PC-9 (cell line): ENCODE measurements at regions not wholly inside any gene's neighbourhood (a gene's known extent, or its start where the extent isn't known, plus 50 kb on each side); places are given as distances from the start of the nearest gene placed in this dataset.

Experiments
- BruUV-seq: library from RNA; stranded (reverse); fragments of 400-500 nt; replicated peaks from 2 replicates; lab custom pipeline; 2021; lab: Mats Ljungman, UMichigan
- CTCF ChIA-PET: fragments of 300-600 bp; sonication (Branson Sonifier 250); formaldehyde crosslinking; loops from one replicate; lab custom pipeline; 2022; ENCODE audit warnings: antibody characterized with exemption; lab: Charles Lee
- POLR2A ChIA-PET: fragments of 300-600 bp; sonication (Branson Sonifier 250); formaldehyde crosslinking; loops from one replicate; lab custom pipeline; 2022; ENCODE audit warnings: antibody characterized with exemption; ENCODE audit not compliant: unreplicated experiment; lab: Charles Lee
- DNase-seq, 2 experiments: peaks; one replicate each; pipeline versions ENCODE4 v3.0.0 to v3.0.0-alpha.2; 2015 to 2022; ENCODE audit warnings: mixed read lengths in 1 of 2
- H2AFZ ChIP-seq: fragments of 200-600 bp; sonication (generic); 2 replicates; pipeline ENCODE4 v1.8.1; 2017; ENCODE audit warnings: antibody characterized with exemption
- H3F3A ChIP-seq: fragments of 200-600 bp; sonication (generic); 2 replicates; pipeline ENCODE4 v1.8.1; 2017; ENCODE audit warnings: antibody characterized with exemption, mild to moderate bottlenecking, low read depth; ENCODE audit not compliant: insufficient read depth
- H3K27ac ChIP-seq: fragments of 200-600 bp; sonication (generic); 2 replicates; pipeline ENCODE4 v1.6.1; 2016; ENCODE audit warnings: mixed run types
- H3K27me3 ChIP-seq: fragments of 200-600 bp; sonication (generic); 2 replicates; pipeline ENCODE4 v1.6.1; 2016; ENCODE audit warnings: low read depth, mixed run types; ENCODE audit not compliant: insufficient read depth
- H3K36me3 ChIP-seq: fragments of 200-600 bp; sonication (generic); 2 replicates; pipeline ENCODE4 v1.6.1; 2016; ENCODE audit warnings: low read depth, mixed run types
- H3K4me1 ChIP-seq: fragments of 200-600 bp; sonication (generic); replicated peaks from 2 replicates; pipeline ENCODE4 v1.6.1; 2016; ENCODE audit warnings: mixed run types; ENCODE audit not compliant: insufficient read depth
- H3K4me2 ChIP-seq: fragments of 200-600 bp; sonication (generic); 2 replicates; pipeline ENCODE4 v1.6.1; 2017; ENCODE audit warnings: mixed run types
- H3K4me3 ChIP-seq: fragments of 200-600 bp; sonication (generic); 2 replicates; pipeline ENCODE4 v1.6.1; 2016; ENCODE audit warnings: mixed run types
- H3K79me2 ChIP-seq: fragments of 200-600 bp; sonication (generic); 2 replicates; pipeline ENCODE4 v1.6.1; 2017; ENCODE audit warnings: low read depth, mixed run types
- H3K9me2 ChIP-seq: fragments of 200-600 bp; sonication (generic); 2 replicates; pipeline ENCODE4 v1.8.1; 2017; ENCODE audit warnings: mild to moderate bottlenecking; ENCODE audit not compliant: insufficient read depth
- H3K9me3 ChIP-seq: fragments of 200-600 bp; sonication (generic); 2 replicates; pipeline ENCODE4 v1.8.1; 2016; ENCODE audit warnings: low read depth; ENCODE audit not compliant: insufficient read depth
- H4K20me1 ChIP-seq: fragments of 200-600 bp; sonication (generic); 2 replicates; pipeline ENCODE4 v1.8.1; 2017; ENCODE audit not compliant: insufficient read depth
- EZH2 ChIP-seq: fragments of 200-600 bp; sonication (generic); IDR thresholded peaks from 2 replicates; pipeline ENCODE4 v1.8.0; 2017; ENCODE audit warnings: antibody characterized with exemption, low read depth
- intact Hi-C: fragments of 100-400 bp; cut with micrococcal nuclease; formaldehyde crosslinking; loops from one replicate; pipeline ENCODE4 v1.10.0; 2022; ENCODE audit not compliant: unreplicated experiment
- TF ChIP-seq, protein P1 (sequence below): fragments of 200-600 bp; sonication (generic); conservative IDR thresholded peaks from 2 replicates; pipeline ENCODE4 v1.6.1; 2017; ENCODE audit warnings: mixed run types, antibody characterized with exemption, mild to moderate bottlenecking, moderate library complexity

GRCh38 chr16:73433731-73434307 lies 385.9 kb upstream of the ZFHX3 start:
- POLR2A ChIA-PET: no interaction called here
- H3K4me2 ChIP-seq: no peak overlapping the region
- intact Hi-C loops: no loop called here
- H3K27ac ChIP-seq: no peak overlapping the region
- H4K20me1 ChIP-seq: no peaks in the 10 kb centered on the region
- no peaks in the 10 kb centered on the region for H3K36me3 ChIP-seq
- H3K79me2 ChIP-seq: no peaks in the 10 kb centered on the region
- no peak for DNase-seq
- no peaks in the 10 kb centered on the region for H3F3A ChIP-seq
- H3K27me3 ChIP-seq: peaks cover 95% of the 10 kb centered on the region
- H3K4me1 ChIP-seq: no peaks in the 10 kb centered on the region
- no peak for TF ChIP-seq EZH2
- TF ChIP-seq, protein P1, sequence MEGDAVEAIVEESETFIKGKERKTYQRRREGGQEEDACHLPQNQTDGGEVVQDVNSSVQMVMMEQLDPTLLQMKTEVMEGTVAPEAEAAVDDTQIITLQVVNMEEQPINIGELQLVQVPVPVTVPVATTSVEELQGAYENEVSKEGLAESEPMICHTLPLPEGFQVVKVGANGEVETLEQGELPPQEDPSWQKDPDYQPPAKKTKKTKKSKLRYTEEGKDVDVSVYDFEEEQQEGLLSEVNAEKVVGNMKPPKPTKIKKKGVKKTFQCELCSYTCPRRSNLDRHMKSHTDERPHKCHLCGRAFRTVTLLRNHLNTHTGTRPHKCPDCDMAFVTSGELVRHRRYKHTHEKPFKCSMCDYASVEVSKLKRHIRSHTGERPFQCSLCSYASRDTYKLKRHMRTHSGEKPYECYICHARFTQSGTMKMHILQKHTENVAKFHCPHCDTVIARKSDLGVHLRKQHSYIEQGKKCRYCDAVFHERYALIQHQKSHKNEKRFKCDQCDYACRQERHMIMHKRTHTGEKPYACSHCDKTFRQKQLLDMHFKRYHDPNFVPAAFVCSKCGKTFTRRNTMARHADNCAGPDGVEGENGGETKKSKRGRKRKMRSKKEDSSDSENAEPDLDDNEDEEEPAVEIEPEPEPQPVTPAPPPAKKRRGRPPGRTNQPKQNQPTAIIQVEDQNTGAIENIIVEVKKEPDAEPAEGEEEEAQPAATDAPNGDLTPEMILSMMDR: no peak
- no peak overlapping the region for H2AFZ ChIP-seq
- no TSS peak for BruUV-seq
- no peak overlapping the region for H3K4me3 ChIP-seq
- H3K9me2 ChIP-seq: no peaks in the 10 kb centered on the region
- CTCF ChIA-PET: no interaction called here
- H3K9me3 ChIP-seq: no peaks in the 10 kb centered on the region

DNA sequence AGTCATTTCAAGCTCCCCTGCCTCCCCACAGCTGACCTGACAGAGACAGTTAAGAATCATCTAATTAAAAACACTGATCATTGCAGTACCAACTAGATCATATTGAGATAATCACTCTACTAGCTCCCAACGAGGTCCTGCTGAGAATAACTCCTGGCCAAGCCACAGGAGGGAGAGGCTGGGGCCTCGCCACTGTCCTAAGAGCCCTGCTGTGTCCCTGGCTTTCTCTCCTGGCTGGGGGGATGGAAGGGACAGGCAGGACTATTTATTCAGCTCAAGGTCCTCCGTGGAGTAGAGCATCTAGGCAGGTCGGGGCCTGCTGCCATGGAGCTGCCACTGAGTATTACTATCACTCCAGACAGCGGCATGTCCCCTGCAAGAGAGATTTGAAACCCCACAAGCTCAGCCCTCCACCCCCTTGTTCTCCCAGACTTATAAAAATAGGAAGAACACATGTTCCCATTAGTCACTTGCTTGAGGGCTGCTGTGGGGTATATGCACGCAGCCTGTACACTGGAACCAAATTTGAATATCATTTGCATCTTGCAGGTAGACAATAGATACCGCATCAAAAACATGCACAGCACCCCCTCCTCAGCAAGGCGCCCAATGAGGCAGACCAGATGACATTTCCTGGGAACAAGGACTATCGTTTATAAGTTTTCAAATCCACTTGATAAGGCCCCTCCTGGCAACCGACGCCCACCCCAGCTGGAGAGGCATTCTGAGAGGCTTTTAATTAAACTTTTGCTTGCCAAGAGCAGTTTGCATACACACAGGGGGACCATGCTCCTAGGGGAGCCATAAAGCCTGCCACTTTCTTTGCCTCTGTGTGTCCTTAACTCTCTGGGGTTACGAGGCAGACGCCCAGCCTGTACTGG lies 385.2 kb upstream of the ZFHX3 start:
- no peaks in the 10 kb centered on the region for H3K4me1 ChIP-seq
- H4K20me1 ChIP-seq: no peaks in the 10 kb centered on the region
- H3K79me2 ChIP-seq: no peaks in the 10 kb centered on the region
- no peaks in the 10 kb centered on the region for H3K9me3 ChIP-seq
- ChIA-PET CTCF (no interaction called here), POLR2A (no interaction called here)
- no peak for TF ChIP-seq EZH2
- no peak overlapping the region for H3K4me2 ChIP-seq
- intact Hi-C loops: no loop called here
- H2AFZ ChIP-seq: no peak overlapping the region
- BruUV-seq: no TSS peak
- H3K36me3 ChIP-seq: no peaks in the 10 kb centered on the region
- no peaks in the 10 kb centered on the region for H3K9me2 ChIP-seq
- H3K27ac ChIP-seq: no peak overlapping the region
- H3F3A ChIP-seq: no peaks in the 10 kb centered on the region
- H3K4me3 ChIP-seq: no peak overlapping the region
- H3K27me3 ChIP-seq: peaks cover 95% of the 10 kb centered on the region
- no peak for DNase-seq

DNA sequence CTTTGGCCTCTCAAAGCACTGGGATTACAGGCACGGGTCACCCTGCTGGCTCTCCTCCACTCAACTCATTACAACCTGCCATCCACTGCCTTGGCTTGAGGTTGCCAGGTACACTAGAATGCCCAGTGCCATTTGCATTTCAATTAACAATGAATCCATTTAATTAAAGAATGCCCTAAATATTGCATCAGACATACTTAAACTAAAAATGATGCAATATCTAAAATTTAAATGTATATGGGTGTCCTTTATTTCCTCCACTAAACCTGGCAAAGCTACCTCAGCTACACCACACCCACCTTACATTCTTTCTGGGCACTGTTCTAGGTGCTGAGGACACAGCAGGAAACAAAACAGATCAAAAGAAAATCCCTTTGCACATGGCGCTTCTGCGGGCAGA lies 382.2 kb upstream of the ZFHX3 start:
- no peak overlapping the region for H2AFZ ChIP-seq
- no peak for TF ChIP-seq EZH2
- TF ChIP-seq, protein P1: no peak
- H3K27ac ChIP-seq: no peak overlapping the region
- H3K4me3 ChIP-seq: no peak overlapping the region
- ChIA-PET CTCF (no interaction called here), POLR2A (no interaction called here)
- no peak for DNase-seq
- no peaks in the 10 kb centered on the region for H3K9me3 ChIP-seq
- intact Hi-C loops: no loop called here
- H3K27me3 ChIP-seq: peaks cover 87% of the 10 kb centered on the region
- H3K79me2 ChIP-seq: no peaks in the 10 kb centered on the region
- no peak overlapping the region for H3K4me2 ChIP-seq
- no peaks in the 10 kb centered on the region for H3K4me1 ChIP-seq
- BruUV-seq: no TSS peak
- H4K20me1 ChIP-seq: no peaks in the 10 kb centered on the region
- H3K9me2 ChIP-seq: no peaks in the 10 kb centered on the region
- H3K36me3 ChIP-seq: no peaks in the 10 kb centered on the region
- no peaks in the 10 kb centered on the region for H3F3A ChIP-seq
